Loucy (cell line): ENCODE measurements at regions not wholly inside any gene's neighbourhood (a gene's known extent, or its start where the extent isn't known, plus 50 kb on each side); places are given as distances from the start of the nearest gene placed in this dataset.

Experiments used
- H2AFZ ChIP-seq: fragments of 200-600 bp; sonication (generic); 2 replicates; pipeline ENCODE4 v1.6.0; 2016; ENCODE audit warnings: antibody characterized with exemption, mild to moderate bottlenecking, low read length, moderate library complexity
- H3F3A ChIP-seq: fragments of 200-600 bp; 2 replicates; pipeline ENCODE4 v1.6.0; 2016; ENCODE audit warnings: antibody characterized with exemption, low read depth, mild to moderate bottlenecking
- H3K27me3 ChIP-seq: fragments of 200-600 bp; sonication (generic); 2 replicates; pipeline ENCODE4 v1.6.1; 2014; ENCODE audit warnings: low read length, mild to moderate bottlenecking; ENCODE audit not compliant: insufficient read depth, poor library complexity, severe bottlenecking
- H3K36me3 ChIP-seq: fragments of 200-600 bp; sonication (generic); 2 replicates; pipeline ENCODE4 v1.6.1; 2016; ENCODE audit warnings: low read length; ENCODE audit not compliant: insufficient read depth
- H3K4me1 ChIP-seq: fragments of 200-600 bp; sonication (generic); 2 replicates; pipeline ENCODE4 v1.5.1; 2014; ENCODE audit warnings: low read length, mild to moderate bottlenecking; ENCODE audit not compliant: insufficient read depth, poor library complexity, severe bottlenecking
- H3K4me2 ChIP-seq: fragments of 200-600 bp; sonication (generic); 2 replicates; pipeline ENCODE4 v1.6.0; 2014; ENCODE audit warnings: antibody characterized with exemption, low read length, low read depth, mild to moderate bottlenecking; ENCODE audit not compliant: poor library complexity, severe bottlenecking
- H3K4me3 ChIP-seq: fragments of 200-600 bp; sonication (generic); 2 replicates; pipeline ENCODE4 v1.5.1; 2014; ENCODE audit warnings: low read length, mild to moderate bottlenecking, mixed read lengths; ENCODE audit not compliant: poor library complexity, severe bottlenecking
- H3K79me2 ChIP-seq: fragments of 200-600 bp; sonication (generic); 2 replicates; pipeline ENCODE4 v1.6.1; 2014; ENCODE audit warnings: low read length; ENCODE audit not compliant: insufficient read depth
- H3K9ac ChIP-seq: fragments of 200-600 bp; sonication (generic); 2 replicates; pipeline ENCODE4 v1.6.0; 2014; ENCODE audit warnings: mild to moderate bottlenecking, low read depth, low read length, moderate library complexity; ENCODE audit not compliant: poor library complexity, severe bottlenecking
- H3K9me2 ChIP-seq: fragments of 200-600 bp; sonication (generic); replicated peaks from 2 replicates; pipeline ENCODE4 v1.6.1; 2016; ENCODE audit warnings: low read depth, low read length, mixed read lengths
- H3K9me3 ChIP-seq: fragments of 200-600 bp; sonication (generic); 2 replicates; pipeline ENCODE4 v1.6.1; 2014; ENCODE audit warnings: mild to moderate bottlenecking, antibody characterized with exemption, low read length, low read depth; ENCODE audit not compliant: insufficient read depth
- H4K20me1 ChIP-seq: fragments of 200-600 bp; sonication (generic); 2 replicates; pipeline ENCODE4 v1.6.0; 2014; ENCODE audit warnings: antibody characterized with exemption, low read length, mild to moderate bottlenecking; ENCODE audit not compliant: insufficient read depth, poor library complexity, severe bottlenecking
- EZH2phosphoT487 ChIP-seq: fragments of 200-600 bp; IDR thresholded peaks from 2 replicates; pipeline ENCODE4 v1.6.1; 2018; ENCODE audit warnings: antibody characterized with exemption, mild to moderate bottlenecking, moderate library complexity, borderline replicate concordance
- TF ChIP-seq, protein P1 (sequence below): fragments of 200-600 bp; sonication (generic); conservative IDR thresholded peaks from 2 replicates; pipeline ENCODE4 v1.5.1; 2014; ENCODE audit warnings: mild to moderate bottlenecking, antibody characterized with exemption, low read length

DNA sequence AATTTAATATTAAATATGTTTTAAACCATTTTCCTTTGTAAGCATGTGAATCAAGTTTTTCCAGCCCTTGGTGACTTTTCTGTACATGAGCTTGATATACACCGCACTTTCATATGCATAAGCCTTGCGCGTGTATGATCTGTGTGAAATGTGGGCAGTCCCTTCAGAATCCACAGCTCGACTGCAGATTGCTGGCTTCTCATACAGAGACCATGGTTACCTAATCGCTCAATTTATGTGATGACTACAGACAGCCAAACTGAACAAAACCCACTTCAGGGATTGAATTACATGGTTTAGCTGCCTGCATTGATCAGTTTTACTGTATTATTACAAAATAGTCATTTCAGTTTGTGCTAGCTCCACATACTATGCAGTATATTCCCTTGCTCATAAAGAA, 212.3 kb upstream of the NECTIN3 start:
- no peak overlapping the region for H3K9ac ChIP-seq
- no peaks in the 10 kb centered on the region for H3K9me3 ChIP-seq
- no peaks in the 10 kb centered on the region for H3K36me3 ChIP-seq
- H3K4me1 ChIP-seq, result no peaks in the 10 kb centered on the region
- H3K79me2 ChIP-seq, result no peaks in the 10 kb centered on the region
- H3K4me3 ChIP-seq, result no peak overlapping the region
- no peak overlapping the region for H2AFZ ChIP-seq
- no peaks in the 10 kb centered on the region for H3K9me2 ChIP-seq
- no peaks in the 10 kb centered on the region for H3K27me3 ChIP-seq
- no peak for TF ChIP-seq EZH2phosphoT487
- TF ChIP-seq, protein P1, sequence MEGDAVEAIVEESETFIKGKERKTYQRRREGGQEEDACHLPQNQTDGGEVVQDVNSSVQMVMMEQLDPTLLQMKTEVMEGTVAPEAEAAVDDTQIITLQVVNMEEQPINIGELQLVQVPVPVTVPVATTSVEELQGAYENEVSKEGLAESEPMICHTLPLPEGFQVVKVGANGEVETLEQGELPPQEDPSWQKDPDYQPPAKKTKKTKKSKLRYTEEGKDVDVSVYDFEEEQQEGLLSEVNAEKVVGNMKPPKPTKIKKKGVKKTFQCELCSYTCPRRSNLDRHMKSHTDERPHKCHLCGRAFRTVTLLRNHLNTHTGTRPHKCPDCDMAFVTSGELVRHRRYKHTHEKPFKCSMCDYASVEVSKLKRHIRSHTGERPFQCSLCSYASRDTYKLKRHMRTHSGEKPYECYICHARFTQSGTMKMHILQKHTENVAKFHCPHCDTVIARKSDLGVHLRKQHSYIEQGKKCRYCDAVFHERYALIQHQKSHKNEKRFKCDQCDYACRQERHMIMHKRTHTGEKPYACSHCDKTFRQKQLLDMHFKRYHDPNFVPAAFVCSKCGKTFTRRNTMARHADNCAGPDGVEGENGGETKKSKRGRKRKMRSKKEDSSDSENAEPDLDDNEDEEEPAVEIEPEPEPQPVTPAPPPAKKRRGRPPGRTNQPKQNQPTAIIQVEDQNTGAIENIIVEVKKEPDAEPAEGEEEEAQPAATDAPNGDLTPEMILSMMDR, result no peak
- no peaks in the 10 kb centered on the region for H4K20me1 ChIP-seq
- H3K4me2 ChIP-seq, result no peak overlapping the region
- H3F3A ChIP-seq, result no peaks in the 10 kb centered on the region

DNA sequence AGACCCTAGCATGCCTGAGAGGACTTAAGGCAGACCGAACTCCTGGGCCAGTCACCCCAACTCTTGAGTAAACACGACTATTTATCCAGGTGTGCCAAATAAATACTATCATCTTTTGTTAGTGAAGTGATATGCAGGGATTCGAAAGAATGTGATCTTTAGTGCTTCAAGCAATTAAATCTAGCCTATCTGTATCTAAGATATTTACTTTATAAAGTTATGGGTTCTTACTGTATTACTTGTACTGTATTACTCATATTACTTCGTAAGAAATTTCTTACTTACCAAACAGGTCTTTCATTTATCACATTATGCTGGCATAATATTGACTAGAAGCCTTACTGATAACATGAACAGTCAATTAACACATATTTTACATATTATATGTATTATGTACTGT, 211.6 kb upstream of the NECTIN3 start:
- Histone ChIP-seq H3F3A (no peaks in the 10 kb centered on the region), H3K9me2 (no peaks in the 10 kb centered on the region), H3K36me3 (no peaks in the 10 kb centered on the region), H3K4me1 (no peaks in the 10 kb centered on the region), H4K20me1 (no peaks in the 10 kb centered on the region), H3K9ac (no peak overlapping the region), H3K79me2 (no peaks in the 10 kb centered on the region), H3K9me3 (no peaks in the 10 kb centered on the region), H3K27me3 (no peaks in the 10 kb centered on the region), H3K4me2 (no peak overlapping the region), H3K4me3 (no peak overlapping the region), H2AFZ (no peak overlapping the region)
- TF ChIP-seq EZH2phosphoT487, result no peak
- TF ChIP-seq, protein P1, result no peak

DNA sequence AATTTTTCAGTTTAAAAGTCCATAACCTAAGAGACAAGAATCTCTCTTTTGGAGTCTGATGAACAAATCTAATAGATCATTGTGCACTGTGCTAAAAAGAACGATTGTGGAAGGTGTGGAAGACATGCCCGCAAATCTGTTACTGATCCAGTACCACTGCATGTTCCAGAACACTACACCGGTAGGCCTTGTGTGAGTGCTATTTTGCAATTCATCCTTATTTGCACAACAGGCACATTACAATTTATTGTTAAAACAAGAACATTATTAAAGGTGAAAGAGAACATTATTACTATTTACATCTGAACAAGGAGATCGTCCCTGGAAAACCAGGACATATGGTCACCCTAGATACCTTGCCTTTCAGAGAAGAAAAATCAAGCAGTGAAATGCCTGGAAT, 205.7 kb upstream of the NECTIN3 start:
- Histone ChIP-seq H3K4me1 (no peaks in the 10 kb centered on the region), H3K9ac (no peak overlapping the region), H3K27me3 (no peaks in the 10 kb centered on the region), H3K36me3 (no peaks in the 10 kb centered on the region), H3F3A (no peaks in the 10 kb centered on the region), H3K4me3 (no peak overlapping the region), H3K79me2 (no peaks in the 10 kb centered on the region), H3K9me3 (no peaks in the 10 kb centered on the region), H3K9me2 (no peaks in the 10 kb centered on the region), H4K20me1 (no peaks in the 10 kb centered on the region), H3K4me2 (no peak overlapping the region), H2AFZ (no peak overlapping the region)
- TF ChIP-seq, protein P1, result no peak
- no peak for TF ChIP-seq EZH2phosphoT487
